ENCODE measurements at regions not wholly inside any gene's neighbourhood (a gene's known extent, or its start where the extent isn't known, plus 50 kb on each side); places are given as distances from the start of the nearest gene placed in this dataset.

DNA sequence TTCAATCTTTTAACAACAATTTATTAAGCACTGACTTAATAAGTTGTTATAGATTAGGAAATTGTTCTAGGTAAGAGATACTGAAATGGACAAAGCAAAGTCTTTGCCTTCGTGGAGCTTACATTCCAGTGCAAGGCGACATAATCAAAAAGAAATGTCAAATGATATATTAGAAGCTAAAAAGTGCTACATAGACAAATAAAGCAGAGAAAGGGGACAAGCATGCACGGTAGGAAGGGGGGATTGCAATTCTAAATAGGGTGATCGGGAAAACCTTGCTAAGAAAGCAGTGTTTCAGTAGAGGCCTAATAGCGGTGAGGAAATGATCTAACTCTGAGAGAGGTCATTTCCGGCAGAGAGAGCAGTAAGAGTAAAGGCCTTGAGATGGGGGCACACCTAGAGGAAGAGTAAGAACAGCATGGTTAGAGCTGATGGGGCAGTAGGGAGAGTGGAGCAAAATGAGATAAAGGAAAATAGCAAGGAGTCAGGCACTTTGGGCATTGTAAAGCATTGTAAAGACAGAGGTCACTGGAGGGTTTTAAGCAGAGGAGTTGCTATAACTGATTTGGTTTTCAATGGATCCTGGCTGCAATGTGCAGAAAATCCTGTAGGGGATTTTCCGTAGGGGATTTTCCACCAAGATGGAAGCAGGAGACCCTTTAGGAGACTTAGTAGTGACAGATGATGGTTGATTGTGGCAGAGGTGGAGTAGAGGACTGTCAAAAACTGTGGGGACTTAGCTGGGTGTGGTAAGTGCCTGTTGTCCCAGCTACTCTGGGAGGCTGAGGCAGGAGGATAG lies 71.7 kb upstream of the CFAP20DC start:
- in situ Hi-C loops (cut with MboI) = no loop called here
- DNase-seq (ENCODE audit: low read depth, low spot score) = no peak
- 61% methylated on average over 7 of the region's 7 CpGs for WGBS (ENCODE audit: insufficient coverage, insufficient replicate concordance, low lambda C conversion rate, missing lambda C conversion rate)
- H3K79me2 ChIP-seq (ENCODE audit: control insufficient read depth, insufficient read depth, low read length) = no peaks in the 10 kb centered on the region
- 0 out of 4 replicates have a peak, but pooled peaks cover 0 to 3% of the 10 kb centered on the region in 2 experiments for H3K27me3 ChIP-seq (replicated peaks in 1 of 2; ENCODE audit: control insufficient read depth in 2 of 2, insufficient read depth in 2 of 2, low read length in 1 of 2)
- TF ChIP-seq ZNF24 (IDR thresholded peaks at IDR 0.05) (no peak), MYC (IDR thresholded peaks at IDR 0.05; ENCODE audit: insufficient read depth, insufficient read length, insufficient replicate concordance, low read length, severe bottlenecking) (no peak), BRCA1 (IDR thresholded peaks at IDR 0.05; ENCODE audit: low read depth, low read length) (no peak), ZNF217 (IDR thresholded peaks at IDR 0.05) (no peak)
- TF ChIP-seq, protein P1, sequence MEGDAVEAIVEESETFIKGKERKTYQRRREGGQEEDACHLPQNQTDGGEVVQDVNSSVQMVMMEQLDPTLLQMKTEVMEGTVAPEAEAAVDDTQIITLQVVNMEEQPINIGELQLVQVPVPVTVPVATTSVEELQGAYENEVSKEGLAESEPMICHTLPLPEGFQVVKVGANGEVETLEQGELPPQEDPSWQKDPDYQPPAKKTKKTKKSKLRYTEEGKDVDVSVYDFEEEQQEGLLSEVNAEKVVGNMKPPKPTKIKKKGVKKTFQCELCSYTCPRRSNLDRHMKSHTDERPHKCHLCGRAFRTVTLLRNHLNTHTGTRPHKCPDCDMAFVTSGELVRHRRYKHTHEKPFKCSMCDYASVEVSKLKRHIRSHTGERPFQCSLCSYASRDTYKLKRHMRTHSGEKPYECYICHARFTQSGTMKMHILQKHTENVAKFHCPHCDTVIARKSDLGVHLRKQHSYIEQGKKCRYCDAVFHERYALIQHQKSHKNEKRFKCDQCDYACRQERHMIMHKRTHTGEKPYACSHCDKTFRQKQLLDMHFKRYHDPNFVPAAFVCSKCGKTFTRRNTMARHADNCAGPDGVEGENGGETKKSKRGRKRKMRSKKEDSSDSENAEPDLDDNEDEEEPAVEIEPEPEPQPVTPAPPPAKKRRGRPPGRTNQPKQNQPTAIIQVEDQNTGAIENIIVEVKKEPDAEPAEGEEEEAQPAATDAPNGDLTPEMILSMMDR (IDR thresholded peaks at IDR 0.05 in 2 of 3, conservative IDR thresholded peaks at IDR 0.05 in 1 of 3; ENCODE audit: control insufficient read depth in 2 of 3, extremely low read depth in 1 of 3, insufficient read depth in 1 of 3, low read depth in 3 of 3, low read length in 3 of 3) = no peak
- no peak overlapping the region for H3K4me3 ChIP-seq
- ATAC-seq = no peak
- intact Hi-C loops (cut with micrococcal nuclease; ENCODE audit: unreplicated experiment) = no loop called here
- no TSS peak for BruUV-seq (replicated peaks)
- no peaks in the 10 kb centered on the region for H4K20me1 ChIP-seq (ENCODE audit: control insufficient read depth, insufficient read depth)
- H3K9me3 ChIP-seq (replicated peaks; ENCODE audit: control insufficient read depth, insufficient read depth, low read length) = no peaks in the 10 kb centered on the region
- H2AFZ ChIP-seq (ENCODE audit: control insufficient read depth, low read depth, low read length) = no peak overlapping the region
- no peak overlapping the region for H3K4me2 ChIP-seq (ENCODE audit: control insufficient read depth, insufficient read depth)
- no peak overlapping the region for H3K9ac ChIP-seq (ENCODE audit: control insufficient read depth, insufficient read depth, low read length)
- SMC1A ChIA-PET (ENCODE audit: uncharacterized antibody, unreplicated experiment) = interaction anchor here (0.6 to 1.3 kb wide), 4 partner anchors 13 to 958 kb away, joined by 3 read pairs; no protein-coding TSS in a partner anchor
- POLR2A ChIA-PET = no interaction called here
- CTCF ChIA-PET = no interaction called here
- no peaks in the 10 kb centered on the region for H3K4me1 ChIP-seq (ENCODE audit: control insufficient read depth, insufficient read depth, low read length)
- no peak overlapping the region for H3K27ac ChIP-seq (ENCODE audit: control insufficient read depth, insufficient read depth)
- RAD21 ChIA-PET (ENCODE audit: unreplicated experiment) = no interaction called here
- no peak for FAIRE-seq
- H3K36me3 ChIP-seq (ENCODE audit: control insufficient read depth in 2 of 2, insufficient read depth in 2 of 2, low read length in 1 of 2) = no peaks in the 10 kb centered on the region
